Parathyroid adenoma (tissue), 2 donors: ENCODE measurements at regions not wholly inside any gene's neighbourhood (a gene's known extent, or its start where the extent isn't known, plus 50 kb on each side); places are given as distances from the start of the nearest gene placed in this dataset.

Experiments
- H2AFZ ChIP-seq: fragments of 300-600 bp; sonication (generic); one replicate; pipeline ENCODE4 v1.7.0; 2017; ENCODE audit warnings: antibody characterized with exemption, mild to moderate bottlenecking
- H3K27ac ChIP-seq: fragments of 300-600 bp; sonication (generic); one replicate; pipeline ENCODE4 v1.7.0; 2017
- H3K27me3 ChIP-seq: fragments of 300-600 bp; sonication (generic); one replicate; pipeline ENCODE4 v1.7.0; 2017; ENCODE audit warnings: low read length; ENCODE audit not compliant: control insufficient read depth, insufficient read depth
- H3K36me3 ChIP-seq: fragments of 300-600 bp; sonication (generic); one replicate; pipeline ENCODE4 v1.7.0; 2017; ENCODE audit warnings: low read length; ENCODE audit not compliant: control insufficient read depth, insufficient read depth
- H3K4me1 ChIP-seq: fragments of 300-600 bp; sonication (generic); one replicate; pipeline ENCODE4 v1.7.0; 2017; ENCODE audit warnings: control low read depth
- H3K4me2 ChIP-seq: fragments of 300-600 bp; sonication (generic); one replicate; pipeline ENCODE4 v1.7.0; 2017; ENCODE audit warnings: low read length
- H3K4me3 ChIP-seq: fragments of 300-600 bp; sonication (generic); one replicate; pipeline ENCODE4 v1.7.0; 2017; ENCODE audit warnings: low read depth, low read length
- H3K79me2 ChIP-seq: fragments of 300-600 bp; sonication (generic); one replicate; pipeline ENCODE4 v1.7.0; 2017; ENCODE audit warnings: control low read depth
- H3K9ac ChIP-seq: fragments of 300-600 bp; sonication (generic); one replicate; pipeline ENCODE4 v1.7.0; 2017; ENCODE audit warnings: mild to moderate bottlenecking
- H3K9me3 ChIP-seq: fragments of 300-600 bp; sonication (generic); one replicate; pipeline ENCODE4 v1.7.0; 2017; ENCODE audit warnings: low read length; ENCODE audit not compliant: control insufficient read depth
- CTCF ChIP-seq: fragments of 300-600 bp; sonication (generic); IDR thresholded peaks from one replicate; pipeline ENCODE4 v1.7.0; 2017; ENCODE audit warnings: antibody characterized with exemption, mild to moderate bottlenecking
- donor health status: primary hyperparathyroidism.

GRCh38 chr14:104372390-104373054 is 207.0 kb upstream of the C14orf180 start:
- H3K79me2 ChIP-seq, result no peaks in the 10 kb centered on the region
- no peaks in the 10 kb centered on the region for H3K36me3 ChIP-seq
- no peak overlapping the region for H2AFZ ChIP-seq
- no peaks in the 10 kb centered on the region for H3K27me3 ChIP-seq
- no peak overlapping the region for H3K9ac ChIP-seq
- H3K4me2 ChIP-seq, result no peak overlapping the region
- TF ChIP-seq CTCF, result no peak
- no peaks in the 10 kb centered on the region for H3K4me1 ChIP-seq
- H3K9me3 ChIP-seq, result no peaks in the 10 kb centered on the region
- no peak overlapping the region for H3K27ac ChIP-seq
- no peak overlapping the region for H3K4me3 ChIP-seq

GRCh38 chr14:104373055-104373854 is 206.3 kb upstream of the C14orf180 start:
- H3K36me3 ChIP-seq, result no peaks in the 10 kb centered on the region
- H2AFZ ChIP-seq, result no peak overlapping the region

GRCh38 chr14:104373855-104374717 is 205.5 kb upstream of the C14orf180 start:
- H3K4me1 ChIP-seq, result no peaks in the 10 kb centered on the region
- no peak for TF ChIP-seq CTCF
- no peaks in the 10 kb centered on the region for H3K79me2 ChIP-seq
- no peaks in the 10 kb centered on the region for H3K9me3 ChIP-seq
- no peak overlapping the region for H3K4me3 ChIP-seq
- no peak overlapping the region for H3K9ac ChIP-seq
- H3K4me2 ChIP-seq, result no peak overlapping the region
- no peak overlapping the region for H3K27ac ChIP-seq
- no peak overlapping the region for H2AFZ ChIP-seq
- no peaks in the 10 kb centered on the region for H3K36me3 ChIP-seq
- H3K27me3 ChIP-seq, result no peaks in the 10 kb centered on the region

More at GRCh38 chr14:104373055-104373854, 206.3 kb upstream of the C14orf180 start:
- no peak for TF ChIP-seq CTCF
- H3K27ac ChIP-seq, result no peak overlapping the region
- no peak overlapping the region for H3K4me3 ChIP-seq
- no peaks in the 10 kb centered on the region for H3K79me2 ChIP-seq
- no peaks in the 10 kb centered on the region for H3K4me1 ChIP-seq
- H3K9ac ChIP-seq, result no peak overlapping the region
- H3K9me3 ChIP-seq, result no peaks in the 10 kb centered on the region
- H3K4me2 ChIP-seq, result no peak overlapping the region
- no peaks in the 10 kb centered on the region for H3K27me3 ChIP-seq

- H2AFZ ChIP-seq, result no peak overlapping the region
- H3K79me2 ChIP-seq, result no peaks in the 10 kb centered on the region
- no peaks in the 10 kb centered on the region for H3K36me3 ChIP-seq
- H3K9ac ChIP-seq, result no peak overlapping the region
- no peak for TF ChIP-seq CTCF
- no peak overlapping the region for H3K27ac ChIP-seq
- H3K9me3 ChIP-seq, result no peaks in the 10 kb centered on the region
- no peak overlapping the region for H3K4me3 ChIP-seq
- no peak overlapping the region for H3K4me2 ChIP-seq
- H3K4me1 ChIP-seq, result no peaks in the 10 kb centered on the region
- no peaks in the 10 kb centered on the region for H3K27me3 ChIP-seq
These were observed 204.9 kb upstream of the C14orf180 start for GRCh38 chr14:104374718-104375080.
